ENCODE measurements at regions not wholly inside any gene's neighbourhood (a gene's known extent, or its start where the extent isn't known, plus 50 kb on each side); places are given as distances from the start of the nearest gene placed in this dataset.

- Histone ChIP-seq H4K20me1 (ENCODE audit: insufficient read depth, low read length) (no peaks in the 10 kb centered on the region), H3K4me2 (ENCODE audit: insufficient read depth, low read length) (no peak overlapping the region), H3K9me3 (ENCODE audit: low read depth, low read length) (no peaks in the 10 kb centered on the region), H3K36me3 (ENCODE audit: insufficient read depth, low read length) (no peaks in the 10 kb centered on the region), H3K27me3 (ENCODE audit: insufficient read depth, low read length) (no peaks in the 10 kb centered on the region), H3K27ac (ENCODE audit: low read depth, low read length) (no peak overlapping the region), H2AFZ (ENCODE audit: low read length) (no peak overlapping the region), H3K4me1 (ENCODE audit: insufficient read depth, low read length) (no peaks in the 10 kb centered on the region), H3K79me2 (ENCODE audit: insufficient read depth, low read length) (no peaks in the 10 kb centered on the region), H3K4me3 (ENCODE audit: insufficient read depth, low read length) (no peak overlapping the region)
- TF ChIP-seq CTCF (IDR thresholded peaks at IDR 0.05; ENCODE audit: extremely low read depth, low read depth, low read length): no peak
- no peak for DNase-seq (ENCODE audit: insufficient read length, low spot score, missing footprints)
Measured at GRCh38 chr13:65456150-65456912, 1773.8 kb downstream of the PCDH9 start.

GRCh38 chr13:65454403-65454802, 1775.7 kb downstream of the PCDH9 start:
- no peak for TF ChIP-seq CTCF (IDR thresholded peaks at IDR 0.05; ENCODE audit: extremely low read depth, low read depth, low read length)
- Histone ChIP-seq H3K79me2 (ENCODE audit: insufficient read depth, low read length) (no peaks in the 10 kb centered on the region), H3K27me3 (ENCODE audit: insufficient read depth, low read length) (no peaks in the 10 kb centered on the region), H3K9me3 (ENCODE audit: low read depth, low read length) (no peaks in the 10 kb centered on the region), H2AFZ (ENCODE audit: low read length) (no peak overlapping the region), H3K27ac (ENCODE audit: low read depth, low read length) (no peak overlapping the region), H4K20me1 (ENCODE audit: insufficient read depth, low read length) (no peaks in the 10 kb centered on the region), H3K4me2 (ENCODE audit: insufficient read depth, low read length) (no peak overlapping the region), H3K36me3 (ENCODE audit: insufficient read depth, low read length) (no peaks in the 10 kb centered on the region), H3K4me1 (ENCODE audit: insufficient read depth, low read length) (no peaks in the 10 kb centered on the region), H3K4me3 (ENCODE audit: insufficient read depth, low read length) (no peak overlapping the region)
- DNase-seq (ENCODE audit: insufficient read length, low spot score, missing footprints): no peak

GRCh38 chr13:65453982-65454381, 1776.2 kb downstream of the PCDH9 start:
- Histone ChIP-seq H4K20me1 (ENCODE audit: insufficient read depth, low read length) (no peaks in the 10 kb centered on the region), H3K27ac (ENCODE audit: low read depth, low read length) (no peak overlapping the region), H3K4me3 (ENCODE audit: insufficient read depth, low read length) (no peak overlapping the region), H3K27me3 (ENCODE audit: insufficient read depth, low read length) (no peaks in the 10 kb centered on the region), H3K4me1 (ENCODE audit: insufficient read depth, low read length) (no peaks in the 10 kb centered on the region), H3K9me3 (ENCODE audit: low read depth, low read length) (no peaks in the 10 kb centered on the region), H3K4me2 (ENCODE audit: insufficient read depth, low read length) (no peak overlapping the region), H2AFZ (ENCODE audit: low read length) (no peak overlapping the region), H3K36me3 (ENCODE audit: insufficient read depth, low read length) (no peaks in the 10 kb centered on the region), H3K79me2 (ENCODE audit: insufficient read depth, low read length) (no peaks in the 10 kb centered on the region)
- TF ChIP-seq CTCF (IDR thresholded peaks at IDR 0.05; ENCODE audit: extremely low read depth, low read depth, low read length): no peak
- no peak for DNase-seq (ENCODE audit: insufficient read length, low spot score, missing footprints)

- H3K36me3 ChIP-seq (ENCODE audit: insufficient read depth, low read length): no peaks in the 10 kb centered on the region
- H3K79me2 ChIP-seq (ENCODE audit: insufficient read depth, low read length): no peaks in the 10 kb centered on the region
- no peak overlapping the region for H3K4me3 ChIP-seq (ENCODE audit: insufficient read depth, low read length)
- TF ChIP-seq CTCF (IDR thresholded peaks at IDR 0.05; ENCODE audit: extremely low read depth, low read depth, low read length): no peak
- H3K4me2 ChIP-seq (ENCODE audit: insufficient read depth, low read length): no peak overlapping the region
- H3K27me3 ChIP-seq (ENCODE audit: insufficient read depth, low read length): no peaks in the 10 kb centered on the region
- H3K9me3 ChIP-seq (ENCODE audit: low read depth, low read length): peaks cover 2% of the 10 kb centered on the region
- no peaks in the 10 kb centered on the region for H4K20me1 ChIP-seq (ENCODE audit: insufficient read depth, low read length)
- no peak overlapping the region for H2AFZ ChIP-seq (ENCODE audit: low read length)
- H3K27ac ChIP-seq (ENCODE audit: low read depth, low read length): no peak overlapping the region
- H3K4me1 ChIP-seq (ENCODE audit: insufficient read depth, low read length): no peaks in the 10 kb centered on the region
- no peak for DNase-seq (ENCODE audit: insufficient read length, low spot score, missing footprints)
Measured at GRCh38 chr13:65445340-65445739, 1784.8 kb downstream of the PCDH9 start.

All from osteoblast (primary cell).